Upper lobe of left lung (tissue), 4 donors: ENCODE measurements at regions not wholly inside any gene's neighbourhood (a gene's known extent, or its start where the extent isn't known, plus 50 kb on each side); places are given as distances from the start of the nearest gene placed in this dataset.

Experiments used
- EP300 ChIP-seq, 4 donors: sonication (generic); formaldehyde crosslinking; IDR thresholded peaks; one replicate each; pipeline ENCODE4 v1.5.1; 2017; ENCODE audit warnings: antibody characterized with exemption in 4 of 4, control low read depth in 2 of 4
- POLR2A ChIP-seq, 4 donors: fragments of 450-650 bp; IDR thresholded peaks; one replicate each; pipeline ENCODE4 v1.5.1; 2016 to 2017; ENCODE audit warnings: antibody characterized with exemption in 4 of 4, mild to moderate bottlenecking in 2 of 4
- POLR2AphosphoS5 ChIP-seq, 2 donors: sonication (generic); formaldehyde crosslinking; IDR thresholded peaks; one replicate each; pipeline ENCODE4 v1.5.1; 2017; ENCODE audit warnings: antibody characterized with exemption in 2 of 2
- TF ChIP-seq, protein P1 (sequence below), 6 experiments: fragments of 450-650 bp in 4 of 6; fragments of 200-600 bp in 2 of 6; sonication (generic) in 2 of 6; IDR thresholded peaks; one replicate each; pipeline ENCODE4 v1.5.1; 2016 to 2019; ENCODE audit warnings: antibody characterized with exemption in 6 of 6

DNA sequence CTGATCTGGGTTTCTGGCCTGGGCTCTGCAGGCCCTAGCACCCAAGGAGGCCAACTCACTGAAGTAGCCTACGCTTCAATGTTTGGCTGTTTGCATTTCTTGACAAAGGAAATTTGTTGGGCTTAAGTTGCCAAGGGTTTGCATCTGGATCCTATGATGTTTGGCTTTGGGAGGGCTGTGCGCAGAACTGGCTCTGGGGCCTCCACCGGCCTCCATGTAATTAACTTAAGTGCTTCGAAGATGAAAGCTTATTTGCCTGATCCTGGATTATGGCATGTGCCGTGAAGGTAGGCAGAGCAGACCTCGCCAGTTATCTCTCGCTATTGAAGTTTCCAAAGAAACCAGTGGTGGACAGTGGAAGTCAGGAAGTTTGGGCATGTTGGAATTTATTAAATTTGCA lies 124.3 kb upstream of the STX18 start:
- TF ChIP-seq, protein P1, sequence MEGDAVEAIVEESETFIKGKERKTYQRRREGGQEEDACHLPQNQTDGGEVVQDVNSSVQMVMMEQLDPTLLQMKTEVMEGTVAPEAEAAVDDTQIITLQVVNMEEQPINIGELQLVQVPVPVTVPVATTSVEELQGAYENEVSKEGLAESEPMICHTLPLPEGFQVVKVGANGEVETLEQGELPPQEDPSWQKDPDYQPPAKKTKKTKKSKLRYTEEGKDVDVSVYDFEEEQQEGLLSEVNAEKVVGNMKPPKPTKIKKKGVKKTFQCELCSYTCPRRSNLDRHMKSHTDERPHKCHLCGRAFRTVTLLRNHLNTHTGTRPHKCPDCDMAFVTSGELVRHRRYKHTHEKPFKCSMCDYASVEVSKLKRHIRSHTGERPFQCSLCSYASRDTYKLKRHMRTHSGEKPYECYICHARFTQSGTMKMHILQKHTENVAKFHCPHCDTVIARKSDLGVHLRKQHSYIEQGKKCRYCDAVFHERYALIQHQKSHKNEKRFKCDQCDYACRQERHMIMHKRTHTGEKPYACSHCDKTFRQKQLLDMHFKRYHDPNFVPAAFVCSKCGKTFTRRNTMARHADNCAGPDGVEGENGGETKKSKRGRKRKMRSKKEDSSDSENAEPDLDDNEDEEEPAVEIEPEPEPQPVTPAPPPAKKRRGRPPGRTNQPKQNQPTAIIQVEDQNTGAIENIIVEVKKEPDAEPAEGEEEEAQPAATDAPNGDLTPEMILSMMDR (IDR thresholded peaks at IDR 0.05), result no peak
- TF ChIP-seq EP300 (IDR thresholded peaks at IDR 0.05) (no peak), POLR2AphosphoS5 (IDR thresholded peaks at IDR 0.05) (no peak), POLR2A (IDR thresholded peaks at IDR 0.05) (no peak)
